ENCODE measurements at regions not wholly inside any gene's neighbourhood (a gene's known extent, or its start where the extent isn't known, plus 50 kb on each side); places are given as distances from the start of the nearest gene placed in this dataset.
"Not testable (repeated sequence)": the region's sequence is repeated elsewhere in the genome, so short reads cannot be mapped to it uniquely, and the experiment has no call there.

DNA sequence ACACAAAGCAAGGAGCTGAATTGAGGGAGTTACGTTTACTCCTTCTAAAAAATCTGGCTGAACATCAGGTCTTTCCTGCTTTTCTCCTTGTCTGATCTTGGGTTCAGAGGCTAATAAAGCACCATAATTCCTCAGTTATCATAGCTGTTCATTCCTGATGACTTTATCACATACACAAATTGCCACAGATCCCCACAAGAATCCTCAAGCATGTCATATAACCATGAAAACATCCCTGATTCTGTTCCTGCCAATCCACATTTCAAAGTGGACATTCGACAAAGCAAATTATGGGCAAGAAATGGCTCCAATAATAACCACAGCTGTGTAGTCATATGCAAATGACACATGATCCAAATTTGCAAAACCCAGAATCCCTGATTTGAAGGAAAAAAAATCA is 321.3 kb downstream of the MEX3B start:
- DNase-seq (ENCODE audit: low spot score) = no peak

DNA sequence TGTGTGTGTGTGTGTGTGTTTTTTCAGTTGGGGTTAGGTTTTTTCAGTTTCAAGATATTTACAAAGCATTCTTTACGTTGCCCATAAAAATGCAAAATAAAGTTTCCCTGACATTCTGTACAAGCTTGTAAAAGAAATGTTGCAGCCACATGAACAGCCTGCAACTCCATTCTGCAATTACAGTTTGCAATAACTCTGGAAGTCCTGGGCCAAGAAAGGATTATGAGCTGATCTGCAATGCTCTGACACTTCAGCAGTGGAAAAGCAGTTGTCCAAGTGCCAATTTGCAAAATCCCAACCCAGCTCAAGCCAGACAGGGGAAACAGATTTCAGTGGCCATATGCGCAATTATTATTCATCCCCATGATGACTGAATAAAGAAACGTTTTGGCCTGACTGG is 322.1 kb downstream of the MEX3B start:
- DNase-seq (ENCODE audit: low spot score) = no peak

DNA sequence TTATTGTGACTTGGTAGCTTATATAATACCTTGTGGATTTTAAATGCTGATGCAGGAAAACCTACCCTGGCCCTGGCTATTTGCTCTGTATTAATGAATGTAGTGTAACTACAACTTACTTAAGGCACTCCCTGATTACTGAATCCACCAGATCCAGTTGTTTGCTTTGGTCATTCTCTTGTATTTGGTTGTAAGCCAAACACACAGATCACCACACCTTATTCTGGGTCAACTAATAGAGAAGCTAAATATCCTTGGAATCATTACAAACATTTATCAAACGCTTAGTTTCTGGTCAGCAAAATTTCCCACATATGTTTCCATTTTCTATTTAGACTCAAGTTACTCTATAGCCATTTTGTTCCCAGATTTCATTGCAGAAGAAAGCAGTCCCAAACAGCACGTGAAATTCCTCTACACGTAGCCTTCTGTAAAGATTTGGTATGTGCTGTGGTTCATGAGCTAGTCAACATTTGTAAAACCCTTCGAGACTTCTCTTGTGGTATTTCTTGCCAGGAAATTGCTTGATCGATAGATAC is 322.6 kb downstream of the MEX3B start:
- no peak for DNase-seq (ENCODE audit: low spot score)

DNA sequence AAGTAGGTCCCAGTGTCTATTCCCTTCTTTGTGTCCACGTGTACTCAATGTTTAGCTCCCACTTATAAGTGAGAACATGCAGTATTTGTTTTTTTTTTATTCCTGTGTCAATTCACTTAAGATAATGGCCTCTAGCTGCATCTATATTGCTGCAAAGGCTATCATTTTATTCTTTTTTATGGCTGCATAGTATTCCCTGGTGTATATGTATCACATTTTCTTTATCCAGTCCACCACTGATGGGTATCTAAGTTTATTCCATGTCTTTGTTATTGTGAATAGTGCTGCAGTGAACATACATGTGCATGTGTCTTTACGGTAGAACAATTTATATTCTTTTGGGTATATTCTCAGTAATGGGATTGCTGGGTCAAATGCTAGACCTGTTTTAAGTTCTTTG is 329.4 kb downstream of the MEX3B start:
- DNase-seq (ENCODE audit: low spot score) = not testable (repeated sequence)

DNA sequence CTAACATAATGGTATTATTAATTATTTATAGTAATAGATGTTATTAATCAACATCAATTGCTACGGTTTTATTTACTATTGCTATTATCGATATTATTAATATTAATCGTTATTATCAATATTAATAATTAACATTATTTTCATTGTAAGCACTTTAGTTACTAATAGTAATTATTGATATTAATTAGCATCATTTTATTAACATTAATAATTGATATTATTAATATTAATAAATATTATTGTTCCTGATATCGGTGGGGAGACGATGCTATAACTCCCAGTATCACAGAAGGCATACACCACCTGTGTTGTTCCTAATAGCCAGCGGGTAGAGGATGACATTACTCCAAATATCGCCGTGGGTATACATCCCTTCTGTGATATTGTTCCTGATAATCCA is 335.5 kb downstream of the MEX3B start:
- DNase-seq (ENCODE audit: low spot score) = no peak

DNA sequence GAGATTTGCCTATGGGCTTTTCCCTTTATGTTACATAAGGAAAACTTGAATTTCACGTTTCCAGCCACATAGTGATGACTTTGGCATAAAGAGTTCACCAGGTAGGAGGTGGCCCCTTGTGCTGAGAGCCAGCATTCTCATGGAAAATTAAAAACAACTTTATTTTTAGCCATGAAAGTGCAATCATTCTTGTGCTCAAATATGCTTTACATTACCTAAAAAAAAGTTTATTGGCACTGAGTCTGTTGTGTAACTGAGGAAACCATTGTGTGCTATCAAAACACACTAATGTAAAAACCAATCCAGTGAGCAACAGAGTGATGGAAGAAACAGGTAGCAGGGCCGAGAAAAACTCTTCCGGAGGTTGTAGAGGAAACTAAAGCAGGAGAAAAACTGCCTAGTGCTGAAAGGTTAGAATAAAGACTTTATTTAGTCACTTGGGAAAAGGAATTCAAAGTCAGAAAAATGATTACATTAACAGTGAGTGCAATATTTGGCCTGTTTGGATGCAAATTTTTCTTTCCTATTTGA is 332.9 kb upstream of the TMC3 start:
- DNase-seq (ENCODE audit: low spot score) = not testable (repeated sequence)

DNA sequence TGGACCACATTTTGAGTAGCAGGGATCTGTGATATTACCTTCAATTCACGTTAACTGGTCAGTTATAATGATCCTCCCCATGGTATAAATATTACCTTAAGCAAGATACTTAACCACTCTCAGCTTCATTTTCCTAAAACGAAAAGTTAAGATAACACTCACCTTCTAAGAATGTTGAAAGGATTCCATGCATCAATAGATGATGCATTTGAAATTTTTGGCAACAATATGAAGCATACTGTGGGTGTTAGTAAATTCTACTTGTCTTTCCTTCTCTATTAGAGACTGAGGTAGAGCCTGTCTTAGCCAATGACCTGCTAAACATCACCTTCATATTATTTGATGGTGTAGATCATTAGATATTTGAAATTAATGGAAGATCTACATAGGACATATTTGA is 331.7 kb upstream of the TMC3 start:
- not testable (repeated sequence) for DNase-seq (ENCODE audit: low spot score)

DNA sequence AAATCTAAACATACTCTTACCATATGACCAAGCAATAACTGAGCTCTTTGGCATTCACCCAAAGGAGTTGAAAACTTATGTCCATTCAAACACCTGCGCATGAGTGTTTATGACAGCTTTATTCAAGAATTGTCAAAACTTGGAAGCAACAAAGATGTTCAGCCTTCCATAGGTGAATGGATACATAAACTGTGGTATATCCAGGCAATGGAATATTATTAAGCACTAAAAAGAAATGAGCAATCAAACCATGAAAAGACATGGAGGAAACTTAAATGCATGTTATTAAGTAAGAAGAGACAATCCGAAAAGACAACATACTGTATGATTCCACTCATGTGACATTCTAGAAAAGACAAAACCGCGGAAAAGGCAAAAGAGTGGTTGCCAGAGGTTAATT is 312.0 kb upstream of the TMC3 start:
- no peak for DNase-seq (ENCODE audit: low spot score)

DNA sequence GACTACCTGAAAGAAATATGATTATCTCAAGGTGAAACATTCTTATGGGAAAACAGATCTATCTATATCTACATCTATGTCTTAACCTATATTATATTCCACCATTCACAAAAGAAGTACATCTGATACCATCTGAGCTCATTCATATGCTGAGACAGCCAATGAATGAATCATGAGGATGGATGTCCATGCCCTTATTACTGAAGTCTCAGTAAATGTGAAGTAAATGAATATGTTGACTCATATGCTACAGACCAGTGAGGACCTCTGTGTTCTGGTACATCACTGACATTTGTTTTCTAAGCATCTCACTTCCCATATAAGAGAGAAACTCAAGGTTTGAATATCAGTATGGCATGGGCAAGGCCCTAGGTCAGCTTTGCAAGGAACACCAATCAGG is 311.2 kb upstream of the TMC3 start:
- no peak for DNase-seq (ENCODE audit: low spot score)

DNA sequence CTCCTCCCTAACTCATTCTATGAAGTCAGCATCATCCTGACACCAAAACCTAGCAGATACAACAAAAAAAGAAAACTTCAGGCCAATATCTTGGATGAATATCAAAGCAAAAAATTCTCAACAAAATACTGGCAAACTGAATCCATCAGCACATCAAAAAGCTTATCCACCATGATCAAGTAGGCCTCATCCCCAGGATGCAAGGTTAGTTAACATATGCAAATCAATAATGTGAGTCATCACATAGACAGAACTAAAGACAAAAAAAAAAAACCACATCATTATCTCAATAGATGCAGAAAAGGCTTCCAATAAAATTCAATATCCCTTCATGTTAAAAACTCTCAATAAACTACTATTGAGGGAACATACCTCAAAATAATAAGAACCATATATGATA is 306.8 kb upstream of the TMC3 start:
- no peak for DNase-seq (ENCODE audit: low spot score)

DNA sequence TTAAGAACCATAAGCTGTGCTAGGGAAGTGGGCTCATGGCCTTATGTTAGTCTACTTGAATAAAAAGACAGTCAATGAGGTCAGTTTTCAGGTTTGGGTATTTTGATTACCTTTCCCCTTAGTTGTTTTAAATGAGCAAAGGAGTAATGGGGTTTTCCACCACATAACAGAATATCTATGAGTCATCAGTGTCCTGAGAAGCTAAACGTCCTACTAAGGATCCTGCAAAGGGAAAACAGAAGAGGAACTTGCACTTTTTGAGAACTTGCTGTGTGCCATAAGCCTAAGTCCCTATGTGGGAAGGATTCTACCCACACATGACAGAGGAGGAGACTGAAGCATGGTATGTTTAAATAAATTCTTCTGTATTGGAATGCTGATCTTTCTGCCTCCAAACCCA is 292.8 kb upstream of the TMC3 start:
- no peak for DNase-seq (ENCODE audit: low spot score)

DNA sequence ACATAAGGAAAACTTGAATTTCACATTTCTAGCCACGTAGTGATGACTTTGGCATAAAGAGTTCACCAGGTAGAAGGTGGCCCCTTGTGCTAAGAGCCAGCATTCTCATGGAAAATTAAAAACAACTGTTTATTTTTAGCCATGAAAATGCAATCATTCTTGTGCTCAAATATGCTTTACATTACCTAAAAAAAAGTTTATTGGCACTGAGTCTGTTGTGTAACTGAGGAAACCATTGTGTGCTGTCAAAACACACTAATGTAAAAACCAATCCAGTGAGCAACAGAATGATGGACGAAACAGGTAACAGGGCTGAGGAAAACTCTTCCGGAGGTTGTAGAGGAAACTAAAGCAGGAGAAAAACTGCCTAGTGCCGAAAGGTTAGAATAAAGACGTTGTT is 287.0 kb upstream of the TMC3 start:
- DNase-seq (ENCODE audit: low spot score) = no peak

DNA sequence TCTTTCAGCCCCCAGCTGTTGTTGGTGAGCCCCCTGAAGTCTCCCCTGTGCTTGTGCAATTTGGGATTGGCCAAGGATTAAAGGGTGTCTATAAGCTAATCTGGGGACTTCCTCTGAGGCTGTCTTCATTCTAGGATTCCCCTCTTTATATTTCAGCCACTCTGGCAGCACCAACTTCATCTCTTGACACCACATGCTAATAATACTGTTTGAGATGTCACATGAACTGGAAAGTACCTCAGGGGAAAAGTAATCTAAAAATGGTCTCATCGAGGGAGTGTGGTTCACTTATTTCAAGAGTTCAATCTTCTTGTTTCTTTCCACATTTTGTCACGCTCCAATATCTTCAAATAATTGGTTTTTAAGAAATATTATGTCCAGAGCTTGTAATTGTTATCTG is 279.2 kb upstream of the TMC3 start:
- DNase-seq (ENCODE audit: low spot score) = no peak

DNA sequence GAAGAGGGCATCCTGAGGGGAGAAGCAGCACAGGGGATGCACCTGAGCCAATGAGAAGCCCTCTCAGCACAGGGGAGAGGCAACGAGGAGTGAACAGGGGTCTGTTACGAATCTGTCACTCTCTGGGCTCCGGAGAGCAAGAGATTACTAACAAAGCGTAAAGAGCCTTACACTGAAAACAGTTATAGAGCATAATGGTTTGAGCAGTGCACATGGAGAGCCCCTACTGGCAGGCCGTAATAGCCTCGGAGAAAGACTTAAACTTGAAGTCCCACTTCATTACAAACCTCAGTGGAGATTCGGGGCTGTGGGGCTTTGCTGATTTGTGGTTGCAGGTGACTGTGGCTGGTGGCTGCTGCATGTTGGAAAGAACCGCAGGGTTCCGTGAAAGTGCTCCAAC is 271.5 kb upstream of the TMC3 start:
- no peak for DNase-seq (ENCODE audit: low spot score)

DNA sequence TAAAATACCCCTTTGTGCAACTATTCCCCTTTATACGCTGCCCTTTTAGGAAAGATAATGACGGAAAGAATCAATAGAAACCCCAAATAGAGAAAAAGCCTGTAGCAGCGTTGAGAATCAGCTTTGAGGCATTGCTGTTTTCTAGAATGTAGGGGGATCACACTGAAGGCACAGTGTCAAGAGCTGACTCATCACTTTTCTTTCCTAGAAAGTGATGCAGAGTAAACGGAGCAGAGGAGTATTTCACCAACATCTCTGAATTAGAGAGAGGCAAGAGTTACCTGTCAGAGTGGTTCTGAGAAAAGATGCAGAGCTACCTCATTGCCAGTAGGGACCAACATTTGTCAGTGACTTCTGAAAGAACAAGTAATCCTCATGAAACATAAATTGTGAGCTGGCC is 269.8 kb upstream of the TMC3 start:
- no peak for DNase-seq (ENCODE audit: low spot score)

DNA sequence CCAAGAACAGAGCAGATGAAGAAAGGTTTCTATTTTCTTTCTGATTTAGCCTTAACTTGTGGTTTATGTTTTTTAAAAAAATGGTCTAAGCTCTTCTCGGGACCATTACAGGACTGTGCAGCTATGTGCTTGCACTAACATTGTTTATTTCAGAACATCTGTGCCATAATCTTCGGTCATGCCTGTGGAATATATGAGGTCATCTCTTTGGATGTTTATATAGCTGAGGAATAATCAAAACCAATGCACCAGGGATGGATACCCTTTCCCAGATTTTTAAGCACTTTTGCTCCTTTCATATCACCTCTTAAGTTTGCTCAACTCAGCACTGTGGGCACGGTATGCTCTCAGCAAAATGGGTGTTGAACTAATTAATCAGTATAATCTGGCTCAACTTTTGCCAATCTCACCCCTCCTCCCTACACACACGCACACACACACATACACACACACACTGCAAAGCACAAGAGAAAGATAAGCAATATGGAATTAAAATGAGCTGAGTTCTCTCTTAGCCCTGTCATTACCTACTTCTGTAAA is 268.5 kb upstream of the TMC3 start:
- DNase-seq (ENCODE audit: low spot score) = no peak

DNA sequence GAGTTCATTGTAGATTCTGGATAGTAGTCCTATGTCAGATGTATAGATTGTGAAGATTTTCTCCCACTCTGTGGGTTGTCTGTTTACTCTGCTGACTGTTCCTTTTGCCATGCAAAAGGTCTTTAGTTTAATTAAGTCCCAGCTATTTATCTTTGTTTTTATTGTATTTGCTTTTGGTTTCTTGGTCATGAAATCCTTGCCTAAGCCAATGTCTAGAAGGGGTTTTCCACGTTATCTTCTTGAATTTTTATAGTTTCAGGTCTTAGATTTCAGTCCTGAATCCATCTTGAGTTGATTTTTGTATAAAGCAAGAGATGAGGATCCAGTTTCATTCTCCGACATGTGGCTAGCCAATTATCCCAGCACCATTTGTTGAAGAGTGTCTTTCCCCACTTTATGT is 262.1 kb upstream of the TMC3 start:
- DNase-seq (ENCODE audit: low spot score) = not testable (repeated sequence)

DNA sequence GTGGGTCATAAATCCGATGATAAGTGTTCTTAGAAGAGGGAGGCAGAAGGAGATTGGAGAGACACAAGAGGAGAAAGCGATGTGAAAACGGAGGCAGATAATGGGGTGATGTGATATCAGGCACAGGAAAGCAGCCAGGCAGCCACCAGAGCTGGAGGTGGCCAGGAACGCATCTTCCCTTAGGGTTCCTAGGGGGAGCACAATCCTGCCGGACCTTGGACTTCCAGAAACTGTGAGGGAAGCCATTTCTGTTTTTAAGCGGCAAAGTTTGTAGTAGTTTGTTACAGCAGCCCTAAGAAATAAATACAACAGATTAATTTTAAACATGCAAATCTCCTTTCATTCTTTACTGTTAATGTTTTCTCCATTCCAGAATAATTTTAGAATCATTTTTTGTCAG is 259.9 kb upstream of the TMC3 start:
- no peak for DNase-seq (ENCODE audit: low spot score)

DNA sequence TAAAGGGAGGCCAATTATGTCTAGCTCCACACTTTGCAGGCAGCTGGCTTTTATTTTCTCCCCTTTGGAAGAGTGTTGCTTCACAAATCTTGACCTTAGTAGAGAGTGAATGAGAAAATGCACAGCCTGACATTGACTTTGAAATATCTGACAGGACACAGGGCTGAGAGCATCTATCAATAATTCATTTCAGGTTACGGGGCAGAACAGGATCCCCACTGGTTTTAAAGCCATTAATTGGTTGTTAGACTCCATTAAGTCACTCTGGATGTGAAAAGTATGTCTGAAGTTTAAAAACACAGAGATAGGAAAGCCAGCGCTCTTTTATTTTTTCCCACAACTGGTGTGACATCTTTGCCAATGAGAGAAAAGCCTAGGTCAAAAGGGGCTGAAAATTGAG is 251.9 kb upstream of the TMC3 start:
- no peak for DNase-seq (ENCODE audit: low spot score)

DNA sequence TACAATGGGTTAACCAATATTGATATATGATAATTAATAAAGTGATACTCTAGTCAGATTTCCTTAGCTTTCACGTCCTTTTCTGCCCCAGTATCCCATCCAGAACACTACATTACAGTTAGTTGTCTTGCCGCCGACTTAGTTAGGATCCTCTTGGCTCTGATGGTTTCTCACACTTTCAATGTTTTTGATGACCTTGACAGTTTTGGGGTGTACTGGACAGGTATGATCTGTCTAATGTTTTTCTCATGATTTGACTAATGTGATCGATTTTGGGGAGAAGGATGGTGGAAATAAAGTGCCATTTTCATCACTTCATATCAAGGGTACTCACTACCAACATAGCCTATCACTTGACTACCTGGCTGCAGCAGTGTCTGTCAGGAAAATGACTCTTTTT is 245.0 kb upstream of the TMC3 start:
- no peak for DNase-seq (ENCODE audit: low spot score)

DNA sequence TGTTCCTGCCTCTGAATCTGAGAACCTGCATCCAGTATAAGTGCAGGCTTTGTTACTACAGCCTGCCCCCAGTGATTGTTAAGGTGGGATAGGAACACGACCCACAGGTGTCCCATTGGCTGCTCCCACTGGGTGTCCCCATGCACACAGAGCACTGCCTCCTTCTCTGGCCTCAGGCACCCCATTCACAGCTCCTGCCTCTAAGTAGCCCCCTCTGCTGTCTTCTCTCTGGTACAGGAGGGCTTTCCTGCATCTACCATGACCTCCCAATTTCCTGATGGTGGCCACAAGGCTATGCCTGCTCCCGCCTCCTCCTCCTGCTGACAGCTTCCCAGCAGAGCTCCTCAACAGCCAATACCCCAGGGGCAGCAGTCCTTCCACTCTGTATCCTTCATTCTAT is 238.6 kb upstream of the TMC3 start:
- DNase-seq (ENCODE audit: low spot score) = no peak

DNA sequence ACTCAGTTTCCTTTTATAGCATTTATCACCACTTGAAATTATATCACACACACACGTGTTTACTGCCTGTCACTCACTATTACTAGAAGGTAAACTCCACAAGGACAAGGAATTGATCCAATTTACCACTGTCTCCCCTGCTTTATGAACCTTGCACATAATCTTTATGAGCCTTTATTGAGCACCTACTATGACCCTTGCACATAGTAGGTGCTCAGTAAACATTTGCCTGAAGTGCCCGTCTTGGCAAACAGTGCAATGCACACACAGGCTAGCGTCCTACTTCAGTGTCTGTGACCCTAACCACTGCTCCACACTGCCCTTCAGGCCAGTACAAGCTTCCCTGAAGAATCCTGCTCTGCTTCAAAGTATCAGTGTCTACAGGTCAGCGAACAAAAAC is 237.7 kb upstream of the TMC3 start:
- no peak for DNase-seq (ENCODE audit: low spot score)

DNA sequence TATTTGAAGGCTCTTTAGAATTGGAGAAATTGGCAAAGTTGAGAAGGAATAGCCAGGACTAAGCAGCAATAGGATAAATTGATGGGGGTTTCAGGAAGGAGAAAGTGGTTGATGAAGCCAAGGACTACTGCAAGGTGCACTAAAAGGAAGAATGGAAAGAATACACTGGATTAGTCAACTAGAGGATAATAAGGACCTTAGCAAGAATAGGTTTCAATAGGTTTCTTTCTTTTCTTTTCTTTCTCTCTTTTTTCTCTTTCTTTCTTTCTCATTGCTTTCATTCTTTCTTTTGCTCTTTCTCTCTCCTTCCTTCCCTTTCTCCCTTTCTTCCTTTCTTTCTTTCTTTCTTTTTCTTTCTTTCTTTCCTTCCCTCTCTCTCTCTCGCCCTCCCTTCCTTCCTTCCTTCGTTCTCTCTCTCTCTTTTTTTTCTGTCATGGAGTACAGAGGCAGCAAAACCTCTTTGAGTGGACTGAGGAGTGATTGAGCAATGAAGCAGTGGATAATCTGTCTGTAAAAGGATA is 234.4 kb upstream of the TMC3 start:
- no peak for DNase-seq (ENCODE audit: low spot score)

DNA sequence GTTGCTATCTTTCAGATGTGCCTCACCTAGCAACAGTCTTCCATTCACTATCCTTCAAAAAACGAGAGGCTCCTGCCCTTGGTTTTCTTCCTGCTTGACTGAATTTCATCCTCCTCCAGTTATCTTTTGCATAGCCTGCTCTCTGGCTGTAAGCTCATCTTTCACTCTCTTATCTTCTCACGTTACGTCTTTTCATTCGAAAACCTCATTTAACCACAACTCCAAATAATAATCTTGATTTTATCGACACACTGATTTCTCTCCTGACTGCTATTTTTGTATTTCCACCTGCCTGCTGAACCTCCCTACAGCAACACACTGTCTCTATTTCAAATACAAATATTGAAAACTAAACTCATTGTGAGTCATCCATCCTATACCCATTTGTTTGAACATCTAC is 230.7 kb upstream of the TMC3 start:
- no peak for DNase-seq (ENCODE audit: low spot score)

All from mucosa of gallbladder (tissue), 1 donor.